HCT116 (cell line): ENCODE measurements at regions not wholly inside any gene's neighbourhood (a gene's known extent, or its start where the extent isn't known, plus 50 kb on each side); places are given as distances from the start of the nearest gene placed in this dataset.
"Not testable (repeated sequence)": the region's sequence is repeated elsewhere in the genome, so short reads cannot be mapped to it uniquely, and the experiment has no call there.

ENCODE experiments used
- ATAC-seq: fragments of 200-7000 bp; cut with Tn5 transposase; 2 replicates; pipeline ENCODE4 v1.9.1; 2020; ENCODE audit warnings: mild to moderate bottlenecking, moderate library complexity
- BruUV-seq: library from RNA; stranded (reverse); fragments of 400-500 nt; replicated peaks from 2 replicates; lab custom pipeline; 2021; lab: Mats Ljungman, UMichigan
- CTCF ChIA-PET: fragments of 300-600 bp; sonication (Branson Sonifier 250); formaldehyde crosslinking; loops from one replicate; lab custom pipeline; 2021; ENCODE audit warnings: antibody characterized with exemption; lab: Charles Lee
- POLR2A ChIA-PET: fragments of 300-600, 350-600 bp; sonication (Branson Sonifier 250); formaldehyde crosslinking; loops from one replicate; lab custom pipeline; 2021; ENCODE audit warnings: antibody characterized with exemption; lab: Charles Lee
- RAD21 ChIA-PET, 2 experiments: fragments of 300-600 bp; sonication (Branson Sonifier 250); formaldehyde crosslinking; loops; one replicate each; lab custom pipeline; 2023; ENCODE audit warnings: low total read pairs in 2 of 2; ENCODE audit not compliant: uncharacterized antibody in 2 of 2, unreplicated experiment in 2 of 2, low non-redundant PET in 1 of 2; lab: Charles Lee
- DNase-seq: peaks from one replicate; pipeline ENCODE4 v3.0.0-alpha.2; 2010; ENCODE audit warnings: low read depth, low spot score
- H2AFZ ChIP-seq: fragments of 200-600 bp; shearing (Covaris generic), sonication (generic); 2 replicates; pipeline ENCODE4 v1.6.1; 2017; ENCODE audit warnings: low read depth, mixed run types, mixed read lengths, antibody characterized with exemption, low read length; ENCODE audit not compliant: poor library complexity, severe bottlenecking
- H3K27ac ChIP-seq: 2 replicates; pipeline ENCODE4 v1.5.1; 2012; ENCODE audit warnings: low read depth, low read length
- H3K27me3 ChIP-seq: fragments of 200-600 bp; sonication (generic); 2 replicates; pipeline ENCODE4 v1.6.1; 2016; ENCODE audit warnings: mixed run types, low read length, mixed read lengths; ENCODE audit not compliant: insufficient read depth
- H3K36me3 ChIP-seq, 2 experiments: fragments of 200-500 bp in 1 of 2; fragments of 200-600 bp in 1 of 2; sonication (Bioruptor generic) in 1 of 2; sonication (generic) in 1 of 2; 2 replicates each; pipeline versions ENCODE4 v1.5.1 to v1.6.1; 2014 to 2016; ENCODE audit warnings: low read length in 2 of 2, inconsistent platforms in 1 of 2, mixed read lengths in 1 of 2, mixed run types in 1 of 2; ENCODE audit not compliant: insufficient read depth in 2 of 2, control insufficient read depth in 1 of 2
- H3K4me1 ChIP-seq, 2 experiments: fragments of 200-600 bp in 1 of 2; sonication (generic) in 1 of 2; 2 replicates each; pipeline versions ENCODE4 v1.5.1 to v1.6.1; 2012 to 2017; ENCODE audit warnings: low read length in 2 of 2, inconsistent platforms in 1 of 2, mild to moderate bottlenecking in 1 of 2, mixed read lengths in 1 of 2, mixed run types in 1 of 2, moderate library complexity in 1 of 2; ENCODE audit not compliant: insufficient read depth in 2 of 2, control insufficient read depth in 1 of 2
- H3K4me2 ChIP-seq: fragments of 200-600 bp; sonication (generic); 2 replicates; pipeline ENCODE4 v1.6.1; 2017; ENCODE audit warnings: mixed run types, low read length, mixed read lengths
- H3K4me3 ChIP-seq, 2 experiments: fragments of 200-600 bp in 1 of 2; sonication (generic) in 1 of 2; replicated peaks in 1 of 2; 2 replicates each; pipeline ENCODE4 v1.5.1; 2011 to 2016; ENCODE audit warnings: low read length in 2 of 2, control low read depth in 1 of 2, low read depth in 1 of 2, mild to moderate bottlenecking in 1 of 2, mixed read lengths in 1 of 2, mixed run types in 1 of 2
- H3K79me2 ChIP-seq: fragments of 200-600 bp; sonication (generic); 2 replicates; pipeline ENCODE4 v1.6.1; 2017; ENCODE audit warnings: mild to moderate bottlenecking, mixed run types, low read length, moderate library complexity, mixed read lengths; ENCODE audit not compliant: insufficient read depth
- H3K9ac ChIP-seq: fragments of 200-600 bp; sonication (generic); 2 replicates; pipeline ENCODE4 v1.6.1; 2016; ENCODE audit warnings: low read length, mixed read lengths
- H3K9me2 ChIP-seq: fragments of 200-600 bp; sonication (generic), shearing (Covaris generic); 2 replicates; pipeline ENCODE4 v1.6.1; 2017; ENCODE audit warnings: mixed run types, mild to moderate bottlenecking, moderate library complexity; ENCODE audit not compliant: insufficient read depth
- H3K9me3 ChIP-seq, 2 experiments: fragments of 200-500 bp in 1 of 2; fragments of 200-600 bp in 1 of 2; sonication (Bioruptor generic) in 1 of 2; sonication (generic) in 1 of 2; 2 replicates each; pipeline ENCODE4 v1.6.1; 2014 to 2017; ENCODE audit warnings: low read length in 2 of 2, mixed read lengths in 2 of 2, inconsistent platforms in 1 of 2, low read depth in 1 of 2, mild to moderate bottlenecking in 1 of 2, mixed run types in 1 of 2, moderate library complexity in 1 of 2; ENCODE audit not compliant: control insufficient read depth in 1 of 2, insufficient read depth in 1 of 2
- H4K20me1 ChIP-seq: fragments of 200-600 bp; sonication (generic), shearing (Covaris generic); 2 replicates; pipeline ENCODE4 v1.6.1; 2017; ENCODE audit warnings: mixed run types, mild to moderate bottlenecking, moderate library complexity; ENCODE audit not compliant: insufficient read depth
- CEBPB ChIP-seq: IDR thresholded peaks from 2 replicates; pipeline ENCODE4 v1.6.1; 2012; ENCODE audit warnings: low read depth
- EGR1 ChIP-seq: IDR thresholded peaks from 2 replicates; pipeline ENCODE4 v1.6.1; 2012; ENCODE audit warnings: low read depth
- EZH2phosphoT487 ChIP-seq: fragments of 200-600 bp; IDR thresholded peaks from 2 replicates; pipeline ENCODE4 v1.6.1; 2018; ENCODE audit warnings: antibody characterized with exemption, borderline replicate concordance
- JUND ChIP-seq: IDR thresholded peaks from 2 replicates; pipeline ENCODE4 v1.6.1; 2012
- YY1 ChIP-seq: IDR thresholded peaks from 2 replicates; pipeline ENCODE4 v1.6.1; 2011; ENCODE audit warnings: low read length, low read depth, moderate library complexity, mild to moderate bottlenecking; ENCODE audit not compliant: insufficient replicate concordance; ENCODE audit errors: extremely low read depth
- intact Hi-C: fragments of 100-400 bp; cut with micrococcal nuclease; formaldehyde crosslinking; loops from 2 replicates; pipeline ENCODE4 v1.10.0; 2022

DNA sequence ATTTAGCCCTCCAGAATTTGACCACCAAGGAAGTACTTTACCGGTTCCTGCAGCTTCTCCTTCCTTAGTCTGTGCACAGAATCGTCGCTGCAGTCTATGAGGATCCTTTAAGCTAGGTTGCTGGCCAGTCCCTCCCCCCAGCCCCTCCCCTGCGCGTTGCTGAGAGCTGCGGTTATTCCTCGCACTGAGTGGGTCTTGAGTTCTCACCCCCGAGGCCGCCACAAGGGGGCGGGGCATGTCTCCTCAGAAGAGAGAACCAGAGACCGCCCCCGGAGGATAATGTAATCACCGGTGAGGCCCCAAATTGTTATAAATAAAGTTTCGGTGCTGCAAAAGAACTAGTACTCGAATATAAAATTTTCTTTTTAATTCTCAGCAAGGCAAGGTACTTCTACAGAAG is 1184.9 kb upstream of the CDH2 start:
- Histone ChIP-seq H3K79me2 (no peaks in the 10 kb centered on the region), H3K9me3 (no peaks in the 10 kb centered on the region; a peak in 1 of 4 replicates), H3K27me3 (no peaks in the 10 kb centered on the region), H2AFZ (no peak overlapping the region), H3K4me1 (no peaks in the 10 kb centered on the region), H3K4me3 (no peak overlapping the region), H4K20me1 (no peaks in the 10 kb centered on the region), H3K36me3 (no peaks in the 10 kb centered on the region), H3K9ac (no peak overlapping the region), H3K9me2 (no peaks in the 10 kb centered on the region), H3K27ac (no peak overlapping the region), H3K4me2 (no peak overlapping the region)
- DNase-seq = no peak
- TF ChIP-seq EGR1 (no peak), JUND (no peak), YY1 (no peak), EZH2phosphoT487 (no peak), CEBPB (no peak)
- ATAC-seq = no peak
- intact Hi-C loops = no loop called here
- ChIA-PET POLR2A (no interaction called here), RAD21 (no interaction called here), CTCF (no interaction called here)
- BruUV-seq = no TSS peak

DNA sequence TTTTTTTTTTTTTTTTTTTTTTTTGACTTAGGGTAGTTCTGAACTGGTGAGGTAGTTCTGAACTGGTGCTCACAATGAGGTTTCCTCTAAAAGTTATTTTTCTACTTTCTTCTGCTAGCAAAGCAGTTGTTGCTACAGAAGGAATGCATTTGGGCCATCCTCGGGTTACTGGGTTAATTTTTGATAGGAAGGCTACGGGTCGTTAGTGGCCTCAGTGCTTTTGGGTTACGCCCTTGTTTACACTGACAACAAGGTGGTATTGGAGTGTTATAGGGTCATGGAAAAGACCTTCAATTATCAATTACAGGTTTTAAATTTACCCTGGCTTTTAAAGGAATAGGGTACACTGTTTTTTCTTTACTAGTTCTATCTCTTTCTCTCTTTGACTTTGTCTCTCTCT is 1183.7 kb upstream of the CDH2 start:
- RAD21 ChIA-PET, H3K4me3 ChIP-seq, H3K4me1 ChIP-seq, intact Hi-C loops, H3K79me2 ChIP-seq, H3K27me3 ChIP-seq, H2AFZ ChIP-seq, BruUV-seq, H4K20me1 ChIP-seq, POLR2A ChIA-PET, H3K27ac ChIP-seq, H3K9me2 ChIP-seq, H3K4me2 ChIP-seq, H3K9me3 ChIP-seq, H3K36me3 ChIP-seq, H3K9ac ChIP-seq, DNase-seq, CTCF ChIA-PET, ATAC-seq: not testable (repeated sequence)

DNA sequence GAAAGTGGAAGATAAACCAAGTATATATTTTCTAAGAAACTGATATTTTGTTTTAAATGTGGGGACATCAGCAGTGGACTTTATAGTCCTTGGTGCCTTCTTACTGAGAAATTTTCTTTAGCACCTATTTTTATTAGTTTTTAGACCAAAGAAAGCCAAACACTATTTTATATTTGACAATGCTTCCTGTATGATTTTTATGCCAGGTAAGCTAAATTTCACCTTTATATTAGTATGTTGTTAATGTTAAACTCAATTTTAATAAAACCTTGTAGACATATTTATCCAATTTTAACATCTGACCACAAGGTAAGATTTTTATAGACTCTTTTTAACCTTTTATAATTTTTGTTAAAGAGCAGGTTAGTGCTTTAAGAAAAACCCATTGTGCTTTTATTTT is 1182.3 kb upstream of the CDH2 start:
- H2AFZ ChIP-seq, H3K9me2 ChIP-seq, H3K27me3 ChIP-seq, POLR2A ChIA-PET, CTCF ChIA-PET, DNase-seq, intact Hi-C loops, H3K9me3 ChIP-seq, H4K20me1 ChIP-seq, ATAC-seq, H3K27ac ChIP-seq, RAD21 ChIA-PET, BruUV-seq, H3K4me1 ChIP-seq, H3K4me3 ChIP-seq, H3K4me2 ChIP-seq, H3K9ac ChIP-seq, H3K36me3 ChIP-seq, H3K79me2 ChIP-seq: not testable (repeated sequence)
